ENCODE measurements at regions not wholly inside any gene's neighbourhood (a gene's known extent, or its start where the extent isn't known, plus 50 kb on each side); places are given as distances from the start of the nearest gene placed in this dataset.

- H4K8ac ChIP-seq (ENCODE audit: extremely low read depth, insufficient read depth, low read length) = no peak overlapping the region
- H2AFZ ChIP-seq (ENCODE audit: low read length) = no peak overlapping the region
- DNase-seq (ENCODE audit: low read depth in 1 of 2, low spot score in 2 of 2) (no peak), FAIRE-seq (no peak)
- H3K18ac ChIP-seq (ENCODE audit: extremely low read depth, low read length) = no peak overlapping the region
- no peak overlapping the region for H3K27ac ChIP-seq (ENCODE audit: low read depth, low read length)
- no peaks in the 10 kb centered on the region for H3K79me2 ChIP-seq (ENCODE audit: control insufficient read depth in 1 of 2, insufficient read depth in 2 of 2, low read length in 2 of 2)
- CTCF ChIA-PET (ENCODE audit: partially characterized antibody) = no interaction called here
- H2BK120ac ChIP-seq (replicated peaks; ENCODE audit: low read depth, low read length) = no peak overlapping the region
- 89% methylated on average over 4 of the region's 4 CpGs; no CpG with 5 or more reads in 1 of the 2 experiments for WGBS, 2 experiments (ENCODE audit: extremely low coverage in 1 of 2, insufficient coverage in 1 of 2, insufficient read length in 1 of 2, insufficient replicate concordance in 2 of 2, low coverage in 1 of 2, low lambda C conversion rate in 2 of 2, missing lambda C conversion rate in 1 of 2)
- H2BK20ac ChIP-seq (ENCODE audit: low read length) = no peak overlapping the region
- TF ChIP-seq SUZ12 (IDR thresholded peaks at IDR 0.05; ENCODE audit: low read length) (no peak), POLR2AphosphoS5 (IDR thresholded peaks at IDR 0.05; ENCODE audit: low read depth, low read length) (no peak), BRCA1 (IDR thresholded peaks at IDR 0.05; ENCODE audit: low read depth, low read length) (no peak), CREB1 (IDR thresholded peaks at IDR 0.05) (no peak), SP4 (IDR thresholded peaks at IDR 0.05; ENCODE audit: low read length) (no peak), SIN3A (conservative IDR thresholded peaks at IDR 0.05 in 1 of 2, IDR thresholded peaks at IDR 0.05 in 1 of 2; ENCODE audit: low read depth in 1 of 2, low read length in 2 of 2) (no peak), CBX5 (IDR thresholded peaks at IDR 0.05; ENCODE audit: low read depth, low read length) (no peak), HDAC6 (IDR thresholded peaks at IDR 0.05; ENCODE audit: low read depth, low read length) (no peak), JUN (IDR thresholded peaks at IDR 0.05; ENCODE audit: low read depth, low read length) (no peak), SIX5 (IDR thresholded peaks at IDR 0.05; ENCODE audit: low read depth, low read length) (no peak), POU5F1 (IDR thresholded peaks at IDR 0.05; ENCODE audit: low read depth, low read length) (no peak), KDM5A (IDR thresholded peaks at IDR 0.05; ENCODE audit: low read length) (no peak), FOSL1 (IDR thresholded peaks at IDR 0.05; ENCODE audit: insufficient read depth, low read depth, low read length) (no peak)
- no peaks in the 10 kb centered on the region for H3K4me1 ChIP-seq (replicated peaks in 1 of 4; ENCODE audit: control insufficient read depth in 3 of 4, insufficient read depth in 4 of 4, low read length in 3 of 4)
- no peak overlapping the region for H4K91ac ChIP-seq (replicated peaks; ENCODE audit: insufficient read length, low read length)
- H3K23ac ChIP-seq (ENCODE audit: insufficient read length) = no peak overlapping the region
- H4K5ac ChIP-seq (ENCODE audit: insufficient read length, low read depth, low read length) = no peak overlapping the region
- H3K4me2 ChIP-seq (ENCODE audit: insufficient read depth in 1 of 2, low read depth in 2 of 2, low read length in 2 of 2) = no peak overlapping the region
- H2BK12ac ChIP-seq (ENCODE audit: low read depth, low read length) = no peak overlapping the region
- POLR2A ChIA-PET (ENCODE audit: partially characterized antibody) = no interaction called here
- no peak overlapping the region for H2AK5ac ChIP-seq (ENCODE audit: low read depth, low read length)
- H3K4ac ChIP-seq (replicated peaks; ENCODE audit: insufficient read length, low read depth, low read length) = no peak overlapping the region
- H3K36me3 ChIP-seq (ENCODE audit: control insufficient read depth in 2 of 4, insufficient read depth in 4 of 4, low read length in 3 of 4) = no peaks in the 10 kb centered on the region
- no peak overlapping the region for H3K56ac ChIP-seq (replicated peaks; ENCODE audit: insufficient read length, low read depth, low read length)
- H3K4me3 ChIP-seq (ENCODE audit: extremely low read depth in 1 of 4, insufficient read depth in 2 of 4, low read depth in 3 of 4, low read length in 4 of 4) = no peak overlapping the region
- H2BK15ac ChIP-seq (ENCODE audit: low read length) = no peak overlapping the region
- H3K14ac ChIP-seq (ENCODE audit: insufficient read length) = no peak overlapping the region
- no peak overlapping the region for H3K9ac ChIP-seq (replicated peaks in 1 of 4; ENCODE audit: extremely low read depth in 1 of 4, low read depth in 3 of 4, low read length in 3 of 4)
- no peaks in the 10 kb centered on the region for H3K23me2 ChIP-seq (ENCODE audit: low read depth, low read length)
- H2BK5ac ChIP-seq (ENCODE audit: low read depth, low read length) = no peak overlapping the region
- peaks cover 0 to 1% (median 0%) of the 10 kb centered on the region in 4 experiments; a peak in 1 of 7 replicates for H3K27me3 ChIP-seq (replicated peaks in 1 of 4; ENCODE audit: control insufficient read depth in 3 of 4, extremely low read depth in 1 of 4, insufficient read depth in 3 of 4, low read length in 3 of 4)
- no peaks in the 10 kb centered on the region for H3K9me3 ChIP-seq (ENCODE audit: insufficient read depth in 2 of 2, low read depth in 1 of 2, low read length in 1 of 2)
- no peaks in the 10 kb centered on the region for H3K79me1 ChIP-seq (ENCODE audit: low read depth, low read length)
- no peaks in the 10 kb centered on the region for H4K20me1 ChIP-seq (replicated peaks in 1 of 2; ENCODE audit: control insufficient read depth in 1 of 2, insufficient read depth in 2 of 2, low read length in 2 of 2)
These were observed 379.5 kb upstream of the USP24 start for GRCh38 chr1:55594701-55595100.
